ENCODE measurements at regions not wholly inside any gene's neighbourhood (a gene's known extent, or its start where the extent isn't known, plus 50 kb on each side); places are given as distances from the start of the nearest gene placed in this dataset.

GRCh38 chr2:878245-878930, 72.3 kb upstream of the SNTG2 start:
- Histone ChIP-seq H3K27me3 (ENCODE audit: control insufficient read depth, insufficient read depth, low read length) (peaks cover under 1% of the 10 kb centered on the region), H3K9me3 (ENCODE audit: control insufficient read depth, insufficient read depth, low read length) (no peaks in the 10 kb centered on the region), H3K4me1 (ENCODE audit: control insufficient read depth, insufficient read depth, low read length) (peaks cover 9% of the 10 kb centered on the region), H3K27ac (ENCODE audit: low read depth, low read length) (no peak overlapping the region), H3K4me3 (ENCODE audit: low read depth, low read length) (no peak overlapping the region), H3K36me3 (ENCODE audit: control insufficient read depth, insufficient read depth, low read length) (no peaks in the 10 kb centered on the region)
- whole genome bisulfite sequencing (ENCODE audit: insufficient coverage): 93% methylated on average over 9 of the region's 11 CpGs
- no peak for DNase-seq (ENCODE audit: low read depth in 4 of 6, low spot score in 6 of 6)

DNA sequence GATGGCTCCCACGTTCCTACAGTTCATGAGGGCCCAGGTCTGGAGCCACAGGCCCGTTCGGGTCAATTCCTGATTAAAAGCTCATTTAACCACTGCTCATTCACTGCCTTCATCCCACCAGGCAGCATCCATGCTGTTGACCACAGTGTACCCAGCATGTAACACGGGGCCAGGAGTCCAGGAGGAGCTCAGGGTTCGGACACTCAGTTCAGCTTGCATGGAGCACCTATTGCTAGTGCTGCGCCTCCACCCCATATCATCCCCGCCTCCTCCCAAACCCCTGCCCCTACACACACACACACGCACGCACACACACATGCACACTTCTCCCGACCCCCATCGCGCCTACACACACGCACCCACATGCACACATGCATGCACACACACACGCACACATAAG, 72.9 kb upstream of the SNTG2 start:
- no peak overlapping the region for H3K27ac ChIP-seq (ENCODE audit: low read depth, low read length)
- 94% methylated on average over 14 of the region's 14 CpGs for WGBS (ENCODE audit: insufficient coverage)
- H3K36me3 ChIP-seq (ENCODE audit: control insufficient read depth, insufficient read depth, low read length): no peaks in the 10 kb centered on the region
- peaks cover 9% of the 10 kb centered on the region for H3K4me1 ChIP-seq (ENCODE audit: control insufficient read depth, insufficient read depth, low read length)
- H3K4me3 ChIP-seq (ENCODE audit: low read depth, low read length): no peak overlapping the region
- DNase-seq (ENCODE audit: low read depth in 4 of 6, low spot score in 6 of 6): no peak
- no peaks in the 10 kb centered on the region for H3K9me3 ChIP-seq (ENCODE audit: control insufficient read depth, insufficient read depth, low read length)
- no peaks in the 10 kb centered on the region for H3K27me3 ChIP-seq (ENCODE audit: control insufficient read depth, insufficient read depth, low read length)

DNA sequence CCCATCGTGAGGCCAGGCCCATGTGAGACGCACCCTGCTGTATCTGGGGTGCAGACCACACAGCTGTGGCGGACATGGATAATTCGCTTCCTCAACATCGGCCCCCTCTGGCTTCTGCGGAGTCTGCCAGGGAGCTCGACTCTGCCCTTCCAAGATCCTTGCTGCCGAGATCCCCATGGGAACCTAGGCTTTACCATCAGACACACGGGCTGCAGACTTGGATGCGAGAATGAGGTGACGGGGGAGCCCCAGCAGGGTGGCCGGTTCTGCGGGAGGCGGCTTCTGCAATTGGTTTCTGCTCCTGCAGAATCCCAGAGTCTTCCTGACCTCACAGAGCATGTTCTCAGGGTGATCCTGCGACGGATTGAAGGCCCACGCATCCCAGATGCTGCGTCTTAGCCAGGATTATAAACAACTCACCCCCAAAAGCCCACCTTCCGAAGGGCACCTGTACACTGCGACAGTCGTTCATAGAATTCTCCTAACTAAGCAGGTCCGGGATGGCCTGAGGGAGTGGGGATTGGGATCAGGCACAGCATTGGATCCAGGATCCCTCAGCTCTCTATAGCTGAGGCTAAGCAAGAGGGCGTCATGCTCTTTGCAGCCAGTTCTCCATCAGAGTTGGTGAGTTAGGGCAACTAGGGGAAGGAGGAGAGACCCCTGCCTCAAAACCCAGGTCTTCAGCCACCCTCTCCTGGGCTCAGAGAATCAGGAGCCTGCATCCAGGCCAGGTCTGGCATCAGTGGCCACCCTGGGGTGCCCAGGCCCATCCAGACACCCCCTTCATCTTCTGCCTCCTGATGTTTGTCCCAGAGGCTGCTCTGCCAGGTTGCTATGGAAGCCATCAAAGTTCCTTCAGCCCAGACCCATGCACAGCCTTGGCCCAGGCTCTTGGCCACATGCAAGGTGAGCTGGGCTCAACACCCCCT, 74.7 kb upstream of the SNTG2 start:
- H3K4me3 ChIP-seq (ENCODE audit: low read depth, low read length): no peak overlapping the region
- no peak for DNase-seq (ENCODE audit: low read depth in 4 of 6, low spot score in 6 of 6)
- H3K36me3 ChIP-seq (ENCODE audit: control insufficient read depth, insufficient read depth, low read length): no peaks in the 10 kb centered on the region
- H3K4me1 ChIP-seq (ENCODE audit: control insufficient read depth, insufficient read depth, low read length): peaks cover 9% of the 10 kb centered on the region
- no peaks in the 10 kb centered on the region for H3K9me3 ChIP-seq (ENCODE audit: control insufficient read depth, insufficient read depth, low read length)
- no peak overlapping the region for H3K27ac ChIP-seq (ENCODE audit: low read depth, low read length)
- 90% methylated on average over 23 of the region's 23 CpGs for WGBS (ENCODE audit: insufficient coverage)
- H3K27me3 ChIP-seq (ENCODE audit: control insufficient read depth, insufficient read depth, low read length): no peaks in the 10 kb centered on the region

DNA sequence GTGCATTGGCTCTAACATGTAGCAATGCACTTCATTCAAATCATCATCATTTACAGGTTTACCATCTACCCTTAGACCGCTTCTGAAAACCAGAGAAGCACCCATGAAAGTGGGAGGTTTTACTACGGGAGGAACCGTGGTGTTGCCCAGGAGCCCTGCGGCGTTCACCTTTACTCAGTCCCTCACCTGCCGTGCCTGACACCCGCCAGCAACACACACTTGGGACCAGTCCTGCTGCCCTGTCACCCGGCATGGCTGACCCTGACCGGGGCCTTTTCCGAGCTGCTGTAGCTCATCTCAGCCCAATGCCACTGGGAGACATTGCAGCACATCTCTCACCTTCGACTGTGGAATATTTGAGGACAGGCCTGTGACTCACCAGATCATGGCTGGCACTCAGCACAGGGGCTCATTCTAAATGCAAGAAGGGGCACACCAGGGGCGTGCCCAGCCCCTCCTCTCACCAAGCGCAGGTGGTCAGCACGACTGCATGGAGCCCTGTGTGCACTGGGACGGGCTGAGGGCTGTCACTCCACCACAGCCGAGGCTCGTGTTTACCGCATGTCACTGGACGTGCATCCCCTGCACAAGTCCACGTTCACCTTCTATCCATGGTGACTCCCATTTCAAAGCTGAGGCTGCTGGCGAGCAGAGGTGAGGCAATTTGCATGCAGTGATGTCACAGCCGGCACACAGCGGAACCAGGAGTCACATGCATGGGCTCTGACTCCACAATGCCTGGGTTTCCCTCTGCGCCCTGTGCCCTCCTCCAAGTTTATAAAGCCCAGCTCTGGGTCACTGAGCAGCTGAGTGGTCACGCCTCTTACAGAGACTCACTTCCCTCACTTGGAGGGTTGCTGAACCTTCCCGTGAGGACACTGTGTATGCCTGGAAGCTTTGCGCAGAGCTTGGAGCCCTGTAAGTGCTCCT, 76.7 kb upstream of the SNTG2 start:
- 87% methylated on average over 27 of the region's 27 CpGs for WGBS (ENCODE audit: insufficient coverage)
- Histone ChIP-seq H3K27ac (ENCODE audit: low read depth, low read length) (no peak overlapping the region), H3K4me1 (ENCODE audit: control insufficient read depth, insufficient read depth, low read length) (peaks cover 9% of the 10 kb centered on the region), H3K9me3 (ENCODE audit: control insufficient read depth, insufficient read depth, low read length) (no peaks in the 10 kb centered on the region), H3K36me3 (ENCODE audit: control insufficient read depth, insufficient read depth, low read length) (no peaks in the 10 kb centered on the region), H3K27me3 (ENCODE audit: control insufficient read depth, insufficient read depth, low read length) (peaks cover 3% of the 10 kb centered on the region), H3K4me3 (ENCODE audit: low read depth, low read length) (no peak overlapping the region)
- no peak for DNase-seq (ENCODE audit: low read depth in 4 of 6, low spot score in 6 of 6)

GRCh38 chr2:873027-873426, 77.6 kb upstream of the SNTG2 start:
- peaks cover 3% of the 10 kb centered on the region for H3K27me3 ChIP-seq (ENCODE audit: control insufficient read depth, insufficient read depth, low read length)
- H3K4me1 ChIP-seq (ENCODE audit: control insufficient read depth, insufficient read depth, low read length): peaks cover 9% of the 10 kb centered on the region
- no peak overlapping the region for H3K27ac ChIP-seq (ENCODE audit: low read depth, low read length)
- H3K9me3 ChIP-seq (ENCODE audit: control insufficient read depth, insufficient read depth, low read length): no peaks in the 10 kb centered on the region
- no peak for DNase-seq (ENCODE audit: low read depth in 4 of 6, low spot score in 6 of 6)
- WGBS (ENCODE audit: insufficient coverage): 95% methylated on average over 4 of the region's 4 CpGs
- H3K36me3 ChIP-seq (ENCODE audit: control insufficient read depth, insufficient read depth, low read length): no peaks in the 10 kb centered on the region
- H3K4me3 ChIP-seq (ENCODE audit: low read depth, low read length): no peak overlapping the region

- H3K27me3 ChIP-seq (ENCODE audit: control insufficient read depth, insufficient read depth, low read length): peaks cover 3% of the 10 kb centered on the region
- no peaks in the 10 kb centered on the region for H3K36me3 ChIP-seq (ENCODE audit: control insufficient read depth, insufficient read depth, low read length)
- peaks cover 12% of the 10 kb centered on the region for H3K4me1 ChIP-seq (ENCODE audit: control insufficient read depth, insufficient read depth, low read length)
- H3K27ac ChIP-seq (ENCODE audit: low read depth, low read length): no peak overlapping the region
- H3K4me3 ChIP-seq (ENCODE audit: low read depth, low read length): no peak overlapping the region
- H3K9me3 ChIP-seq (ENCODE audit: control insufficient read depth, insufficient read depth, low read length): no peaks in the 10 kb centered on the region
- 77% methylated on average over 15 of the region's 19 CpGs for WGBS (ENCODE audit: insufficient coverage)
- no peak for DNase-seq (ENCODE audit: low read depth in 4 of 6, low spot score in 6 of 6)
Measured at GRCh38 chr2:871926-872680, 78.5 kb upstream of the SNTG2 start.

GRCh38 chr2:871175-871727, 79.4 kb upstream of the SNTG2 start:
- Histone ChIP-seq H3K4me3 (ENCODE audit: low read depth, low read length) (no peak overlapping the region), H3K4me1 (ENCODE audit: control insufficient read depth, insufficient read depth, low read length) (peaks cover 16% of the 10 kb centered on the region), H3K27me3 (ENCODE audit: control insufficient read depth, insufficient read depth, low read length) (peaks cover 3% of the 10 kb centered on the region), H3K27ac (ENCODE audit: low read depth, low read length) (no peak overlapping the region), H3K9me3 (ENCODE audit: control insufficient read depth, insufficient read depth, low read length) (no peaks in the 10 kb centered on the region), H3K36me3 (ENCODE audit: control insufficient read depth, insufficient read depth, low read length) (no peaks in the 10 kb centered on the region)
- WGBS (ENCODE audit: insufficient coverage): 93% methylated on average over 20 of the region's 24 CpGs
- no peak for DNase-seq (ENCODE audit: low read depth in 4 of 6, low spot score in 6 of 6)

- WGBS (ENCODE audit: insufficient coverage): 88% methylated on average over 6 of the region's 8 CpGs
- peaks cover 3% of the 10 kb centered on the region for H3K27me3 ChIP-seq (ENCODE audit: control insufficient read depth, insufficient read depth, low read length)
- no peak overlapping the region for H3K4me3 ChIP-seq (ENCODE audit: low read depth, low read length)
- H3K36me3 ChIP-seq (ENCODE audit: control insufficient read depth, insufficient read depth, low read length): no peaks in the 10 kb centered on the region
- H3K27ac ChIP-seq (ENCODE audit: low read depth, low read length): no peak overlapping the region
- no peaks in the 10 kb centered on the region for H3K9me3 ChIP-seq (ENCODE audit: control insufficient read depth, insufficient read depth, low read length)
- peaks cover 14% of the 10 kb centered on the region for H3K4me1 ChIP-seq (ENCODE audit: control insufficient read depth, insufficient read depth, low read length)
- no peak for DNase-seq (ENCODE audit: low read depth in 4 of 6, low spot score in 6 of 6)
Measured at GRCh38 chr2:870426-870825, 80.2 kb upstream of the SNTG2 start.

All from spinal cord (tissue), 9 donors.